ENCODE measurements at regions not wholly inside any gene's neighbourhood (a gene's known extent, or its start where the extent isn't known, plus 50 kb on each side); places are given as distances from the start of the nearest gene placed in this dataset.

DNA sequence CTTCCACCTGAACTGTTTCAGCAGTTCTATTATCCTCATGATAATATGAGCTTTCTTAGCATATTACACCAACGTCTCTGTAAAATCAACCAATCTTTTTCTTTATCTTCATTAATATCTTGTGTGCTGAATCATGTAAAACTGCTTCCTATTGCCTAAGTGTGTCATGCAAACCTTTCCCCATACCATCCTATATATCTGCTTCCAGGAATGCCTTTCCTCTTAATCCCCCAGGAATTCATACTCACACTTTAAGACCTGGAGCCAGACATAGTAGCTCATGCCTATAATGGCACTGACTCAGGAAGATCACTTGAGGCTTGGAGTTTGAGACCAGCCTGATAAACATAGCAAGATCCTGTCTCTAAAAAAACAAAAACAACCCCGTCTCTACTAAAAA is 183.9 kb downstream of the NRIP1 start:
- Histone ChIP-seq H3K27me3 (ENCODE audit: insufficient read depth) (0 out of 2 replicates have a peak, but pooled peaks cover 5% of the 10 kb centered on the region), H3K79me2 (ENCODE audit: insufficient read depth) (no peaks in the 10 kb centered on the region), H3K9me3 (no peaks in the 10 kb centered on the region), H3K36me3 (replicated peaks in 1 of 2; ENCODE audit: control insufficient read depth in 1 of 2, insufficient read depth in 2 of 2, low read length in 1 of 2) (no peaks in the 10 kb centered on the region), H2AFZ (ENCODE audit: low read depth) (no peak overlapping the region), H3K4me3 (ENCODE audit: low read depth in 2 of 2, low read length in 1 of 2) (no peak overlapping the region), H3K4me1 (ENCODE audit: control insufficient read depth in 1 of 2, insufficient read depth in 2 of 2, low read depth in 1 of 2, low read length in 1 of 2) (no peaks in the 10 kb centered on the region; a peak in 1 of 4 replicates), H3K4me2 (no peak overlapping the region), H3F3A (replicated peaks; ENCODE audit: insufficient read depth) (no peaks in the 10 kb centered on the region), H4K20me1 (ENCODE audit: insufficient read depth) (no peaks in the 10 kb centered on the region), H3K27ac (ENCODE audit: low read depth in 2 of 2, low read length in 1 of 2) (no peak overlapping the region), H3K9ac (no peak overlapping the region), H3K9me2 (no peaks in the 10 kb centered on the region)
- TF ChIP-seq EZH2phosphoT487 (IDR thresholded peaks at IDR 0.05; ENCODE audit: borderline replicate concordance, low read depth) (no peak), ELF1 (IDR thresholded peaks at IDR 0.05) (no peak), MXI1 (IDR thresholded peaks at IDR 0.05; ENCODE audit: low read depth, low read length) (no peak), NFIC (IDR thresholded peaks at IDR 0.05; ENCODE audit: borderline replicate concordance) (no peak), RFX5 (IDR thresholded peaks at IDR 0.05; ENCODE audit: low read length) (no peak), MEF2A (IDR thresholded peaks at IDR 0.05; ENCODE audit: borderline replicate concordance, low read depth) (no peak)
- TF ChIP-seq, protein P1, sequence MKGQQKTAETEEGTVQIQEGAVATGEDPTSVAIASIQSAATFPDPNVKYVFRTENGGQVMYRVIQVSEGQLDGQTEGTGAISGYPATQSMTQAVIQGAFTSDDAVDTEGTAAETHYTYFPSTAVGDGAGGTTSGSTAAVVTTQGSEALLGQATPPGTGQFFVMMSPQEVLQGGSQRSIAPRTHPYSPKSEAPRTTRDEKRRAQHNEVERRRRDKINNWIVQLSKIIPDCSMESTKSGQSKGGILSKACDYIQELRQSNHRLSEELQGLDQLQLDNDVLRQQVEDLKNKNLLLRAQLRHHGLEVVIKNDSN (IDR thresholded peaks at IDR 0.05; ENCODE audit: borderline replicate concordance, low read depth): no peak
- TF ChIP-seq, protein P2, sequence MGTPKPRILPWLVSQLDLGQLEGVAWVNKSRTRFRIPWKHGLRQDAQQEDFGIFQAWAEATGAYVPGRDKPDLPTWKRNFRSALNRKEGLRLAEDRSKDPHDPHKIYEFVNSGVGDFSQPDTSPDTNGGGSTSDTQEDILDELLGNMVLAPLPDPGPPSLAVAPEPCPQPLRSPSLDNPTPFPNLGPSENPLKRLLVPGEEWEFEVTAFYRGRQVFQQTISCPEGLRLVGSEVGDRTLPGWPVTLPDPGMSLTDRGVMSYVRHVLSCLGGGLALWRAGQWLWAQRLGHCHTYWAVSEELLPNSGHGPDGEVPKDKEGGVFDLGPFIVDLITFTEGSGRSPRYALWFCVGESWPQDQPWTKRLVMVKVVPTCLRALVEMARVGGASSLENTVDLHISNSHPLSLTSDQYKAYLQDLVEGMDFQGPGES (IDR thresholded peaks at IDR 0.05; ENCODE audit: low read depth, low read length): no peak
- WGBS (ENCODE audit: low lambda C conversion rate): 1% methylated on average over 2 of the region's 2 CpGs
- DNase-seq: no peak
- ChIA-PET POLR2A (no interaction called here), CTCF (no interaction called here)

DNA sequence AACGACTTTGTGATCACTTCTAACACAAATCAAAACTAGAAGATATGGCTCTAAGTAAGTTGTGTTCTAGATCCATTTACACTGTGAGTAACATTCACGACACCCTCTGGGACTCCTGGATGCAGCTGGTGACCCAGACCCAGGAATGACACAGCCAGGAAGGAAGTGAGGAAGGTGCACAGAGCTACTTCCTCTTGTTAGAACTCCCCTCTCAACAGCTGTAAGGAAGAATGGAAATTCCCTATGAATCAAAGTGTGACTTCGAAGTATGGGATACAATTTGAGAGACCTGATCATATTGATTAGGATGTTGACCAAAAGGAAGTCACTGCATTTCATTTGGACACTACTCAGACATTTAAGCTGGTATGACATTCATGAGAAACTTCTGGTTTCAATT is 185.3 kb downstream of the NRIP1 start:
- 2% methylated on average over 3 of the region's 3 CpGs for whole genome bisulfite sequencing (ENCODE audit: low lambda C conversion rate)
- no peaks in the 10 kb centered on the region for H3K9me3 ChIP-seq
- no peaks in the 10 kb centered on the region for H3K9me2 ChIP-seq
- no peak overlapping the region for H3K4me2 ChIP-seq
- 0 out of 2 replicates have a peak, but pooled peaks cover 5% of the 10 kb centered on the region for H3K27me3 ChIP-seq (ENCODE audit: insufficient read depth)
- TF ChIP-seq RCOR1 (IDR thresholded peaks at IDR 0.05; ENCODE audit: low read length): no peak
- no peak for TF ChIP-seq MEF2A (IDR thresholded peaks at IDR 0.05; ENCODE audit: borderline replicate concordance, low read depth)
- TF ChIP-seq, protein P3, sequence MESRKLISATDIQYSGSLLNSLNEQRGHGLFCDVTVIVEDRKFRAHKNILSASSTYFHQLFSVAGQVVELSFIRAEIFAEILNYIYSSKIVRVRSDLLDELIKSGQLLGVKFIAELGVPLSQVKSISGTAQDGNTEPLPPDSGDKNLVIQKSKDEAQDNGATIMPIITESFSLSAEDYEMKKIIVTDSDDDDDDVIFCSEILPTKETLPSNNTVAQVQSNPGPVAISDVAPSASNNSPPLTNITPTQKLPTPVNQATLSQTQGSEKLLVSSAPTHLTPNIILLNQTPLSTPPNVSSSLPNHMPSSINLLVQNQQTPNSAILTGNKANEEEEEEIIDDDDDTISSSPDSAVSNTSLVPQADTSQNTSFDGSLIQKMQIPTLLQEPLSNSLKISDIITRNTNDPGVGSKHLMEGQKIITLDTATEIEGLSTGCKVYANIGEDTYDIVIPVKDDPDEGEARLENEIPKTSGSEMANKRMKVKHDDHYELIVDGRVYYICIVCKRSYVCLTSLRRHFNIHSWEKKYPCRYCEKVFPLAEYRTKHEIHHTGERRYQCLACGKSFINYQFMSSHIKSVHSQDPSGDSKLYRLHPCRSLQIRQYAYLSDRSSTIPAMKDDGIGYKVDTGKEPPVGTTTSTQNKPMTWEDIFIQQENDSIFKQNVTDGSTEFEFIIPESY (IDR thresholded peaks at IDR 0.05; ENCODE audit: borderline replicate concordance, low read depth): no peak
- TF ChIP-seq EP300 (IDR thresholded peaks at IDR 0.05; ENCODE audit: borderline replicate concordance in 1 of 2, low read depth in 1 of 2, low read length in 1 of 2): no peak
- TF ChIP-seq, protein P4, sequence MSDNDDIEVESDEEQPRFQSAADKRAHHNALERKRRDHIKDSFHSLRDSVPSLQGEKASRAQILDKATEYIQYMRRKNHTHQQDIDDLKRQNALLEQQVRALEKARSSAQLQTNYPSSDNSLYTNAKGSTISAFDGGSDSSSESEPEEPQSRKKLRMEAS (IDR thresholded peaks at IDR 0.05; ENCODE audit: low read depth): no peak
- no peak for TF ChIP-seq TAF1 (IDR thresholded peaks at IDR 0.05; ENCODE audit: borderline replicate concordance, low read depth, low read length)
- TF ChIP-seq EZH2phosphoT487 (IDR thresholded peaks at IDR 0.05; ENCODE audit: borderline replicate concordance, low read depth): no peak
- TF ChIP-seq MXI1 (IDR thresholded peaks at IDR 0.05; ENCODE audit: low read depth, low read length): no peak
- no peak for TF ChIP-seq POLR2AphosphoS5 (IDR thresholded peaks at IDR 0.05; ENCODE audit: low read depth, low read length)
- TF ChIP-seq RAD21 (IDR thresholded peaks at IDR 0.05; ENCODE audit: low read length): no peak
- no peaks in the 10 kb centered on the region for H3F3A ChIP-seq (replicated peaks; ENCODE audit: insufficient read depth)
- no peaks in the 10 kb centered on the region for H3K36me3 ChIP-seq (replicated peaks in 1 of 2; ENCODE audit: control insufficient read depth in 1 of 2, insufficient read depth in 2 of 2, low read length in 1 of 2)
- H3K4me3 ChIP-seq (ENCODE audit: low read depth in 2 of 2, low read length in 1 of 2): no peak overlapping the region
- no peak overlapping the region for H3K27ac ChIP-seq (ENCODE audit: low read depth in 2 of 2, low read length in 1 of 2)
- no peaks in the 10 kb centered on the region for H3K79me2 ChIP-seq (ENCODE audit: insufficient read depth)
- no peak overlapping the region for H2AFZ ChIP-seq (ENCODE audit: low read depth)
- no peaks in the 10 kb centered on the region; a peak in 1 of 4 replicates for H3K4me1 ChIP-seq (ENCODE audit: control insufficient read depth in 1 of 2, insufficient read depth in 2 of 2, low read depth in 1 of 2, low read length in 1 of 2)
- ChIA-PET POLR2A (no interaction called here), CTCF (interaction anchor here (0.9 to 1.0 kb wide), 2 partner anchors 15 to 436 kb away, joined by 3 read pairs; no protein-coding TSS in a partner anchor)
- no peak for DNase-seq
- no peak overlapping the region for H3K9ac ChIP-seq
- H4K20me1 ChIP-seq (ENCODE audit: insufficient read depth): no peaks in the 10 kb centered on the region

Measured in SK-N-SH (cell line).